ENCODE measurements at regions not wholly inside any gene's neighbourhood (a gene's known extent, or its start where the extent isn't known, plus 50 kb on each side); places are given as distances from the start of the nearest gene placed in this dataset.

DNA sequence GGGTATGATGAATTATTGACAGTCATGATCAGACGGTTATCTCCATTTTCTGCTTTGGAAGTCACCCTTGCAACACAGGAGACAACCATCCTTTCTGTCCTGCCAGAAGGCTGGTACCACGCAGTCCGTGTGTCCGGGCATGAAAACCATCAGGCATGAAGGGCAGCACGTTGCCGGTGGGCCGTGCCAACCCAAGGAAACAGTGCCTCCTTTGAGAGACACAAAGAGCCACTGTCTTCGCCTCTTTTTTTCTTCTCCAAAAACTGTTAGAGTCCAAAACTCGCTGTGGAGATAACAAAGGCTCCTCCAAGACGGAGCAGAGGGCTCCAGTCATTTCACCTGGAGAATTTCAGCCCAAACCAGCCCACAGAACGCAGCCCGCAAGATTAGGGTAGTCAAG, 60.4 kb upstream of the ARHGAP21 start:
- H3K4me3 ChIP-seq (ENCODE audit: low read depth, low read length) = no peak overlapping the region
- TF ChIP-seq, protein P1, sequence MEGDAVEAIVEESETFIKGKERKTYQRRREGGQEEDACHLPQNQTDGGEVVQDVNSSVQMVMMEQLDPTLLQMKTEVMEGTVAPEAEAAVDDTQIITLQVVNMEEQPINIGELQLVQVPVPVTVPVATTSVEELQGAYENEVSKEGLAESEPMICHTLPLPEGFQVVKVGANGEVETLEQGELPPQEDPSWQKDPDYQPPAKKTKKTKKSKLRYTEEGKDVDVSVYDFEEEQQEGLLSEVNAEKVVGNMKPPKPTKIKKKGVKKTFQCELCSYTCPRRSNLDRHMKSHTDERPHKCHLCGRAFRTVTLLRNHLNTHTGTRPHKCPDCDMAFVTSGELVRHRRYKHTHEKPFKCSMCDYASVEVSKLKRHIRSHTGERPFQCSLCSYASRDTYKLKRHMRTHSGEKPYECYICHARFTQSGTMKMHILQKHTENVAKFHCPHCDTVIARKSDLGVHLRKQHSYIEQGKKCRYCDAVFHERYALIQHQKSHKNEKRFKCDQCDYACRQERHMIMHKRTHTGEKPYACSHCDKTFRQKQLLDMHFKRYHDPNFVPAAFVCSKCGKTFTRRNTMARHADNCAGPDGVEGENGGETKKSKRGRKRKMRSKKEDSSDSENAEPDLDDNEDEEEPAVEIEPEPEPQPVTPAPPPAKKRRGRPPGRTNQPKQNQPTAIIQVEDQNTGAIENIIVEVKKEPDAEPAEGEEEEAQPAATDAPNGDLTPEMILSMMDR (IDR thresholded peaks at IDR 0.05; ENCODE audit: low read depth, low read length, missing control alignments) = no peak
- DNase-seq (ENCODE audit: low read depth) = no peak
- in situ Hi-C loops (cut with HindIII; ENCODE audit: low sequenced_read_pairs) = no loop called here

DNA sequence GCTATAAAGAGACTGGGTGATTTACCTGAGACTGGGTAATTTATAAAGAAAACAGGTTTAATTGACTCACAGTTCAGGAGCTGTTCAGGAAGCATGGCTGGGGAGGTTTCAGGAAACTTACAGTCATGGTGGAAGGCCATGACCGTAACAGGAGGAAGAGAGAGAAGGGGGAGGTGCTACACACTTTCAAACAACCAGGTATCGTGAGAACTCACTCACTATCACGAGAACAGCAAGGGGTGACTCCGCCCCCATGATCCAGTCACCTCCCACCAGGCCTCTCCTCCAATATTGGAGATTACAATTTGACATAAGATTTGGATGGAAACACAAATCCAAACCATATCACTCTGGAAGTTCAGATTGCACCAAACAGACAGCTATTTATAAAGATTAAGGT, 59.8 kb upstream of the ARHGAP21 start:
- in situ Hi-C loops (cut with HindIII; ENCODE audit: low sequenced_read_pairs) = no loop called here
- no peak for DNase-seq (ENCODE audit: low read depth)
- H3K4me3 ChIP-seq (ENCODE audit: low read depth, low read length) = no peak overlapping the region
- TF ChIP-seq, protein P1 (IDR thresholded peaks at IDR 0.05; ENCODE audit: low read depth, low read length, missing control alignments) = no peak

DNA sequence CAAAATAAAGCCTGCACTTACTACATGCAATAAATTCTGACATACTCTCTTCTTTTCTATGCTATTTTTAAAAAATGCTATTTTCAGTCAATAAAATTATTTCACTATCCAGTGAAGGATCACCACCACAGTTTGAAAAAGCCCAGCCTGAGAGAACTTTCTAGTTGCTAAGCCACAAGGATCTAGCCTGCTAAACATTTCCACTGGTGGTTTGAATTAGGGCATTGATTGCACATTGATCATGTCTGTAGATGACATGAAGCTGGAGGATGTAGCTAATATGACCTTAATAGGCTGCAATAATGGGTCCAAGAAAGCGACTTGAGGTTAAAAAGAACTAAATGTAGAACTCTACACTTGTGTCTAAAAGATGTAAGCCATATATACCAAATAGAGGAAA, 56.0 kb upstream of the ARHGAP21 start:
- DNase-seq (ENCODE audit: low read depth) = no peak
- H3K4me3 ChIP-seq (ENCODE audit: low read depth, low read length) = no peak overlapping the region
- in situ Hi-C loops (cut with HindIII; ENCODE audit: low sequenced_read_pairs) = no loop called here
- TF ChIP-seq, protein P1 (IDR thresholded peaks at IDR 0.05; ENCODE audit: low read depth, low read length, missing control alignments) = no peak

DNA sequence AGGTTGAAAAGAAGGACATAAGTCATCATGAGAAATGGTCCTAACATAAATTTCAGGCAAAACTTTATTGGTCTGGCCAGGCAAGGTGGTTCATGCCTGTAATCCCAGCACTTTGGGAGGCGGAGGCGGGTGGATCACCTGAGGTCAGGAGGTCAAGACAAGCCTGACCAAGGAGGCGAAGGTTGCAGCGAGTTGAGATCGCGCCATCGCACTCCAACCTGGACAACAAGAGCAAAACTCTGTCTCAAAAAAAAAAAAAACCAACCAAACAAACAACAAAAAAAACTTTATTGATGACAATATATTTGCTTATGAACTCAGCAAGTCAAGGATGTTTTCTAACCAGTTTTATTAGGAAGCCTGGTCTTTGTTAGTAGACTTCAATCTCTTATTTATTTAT, 54.6 kb upstream of the ARHGAP21 start:
- no peak overlapping the region for H3K4me3 ChIP-seq (ENCODE audit: low read depth, low read length)
- in situ Hi-C loops (cut with HindIII; ENCODE audit: low sequenced_read_pairs) = no loop called here
- DNase-seq (ENCODE audit: low read depth) = no peak
- TF ChIP-seq, protein P1 (IDR thresholded peaks at IDR 0.05; ENCODE audit: low read depth, low read length, missing control alignments) = no peak

DNA sequence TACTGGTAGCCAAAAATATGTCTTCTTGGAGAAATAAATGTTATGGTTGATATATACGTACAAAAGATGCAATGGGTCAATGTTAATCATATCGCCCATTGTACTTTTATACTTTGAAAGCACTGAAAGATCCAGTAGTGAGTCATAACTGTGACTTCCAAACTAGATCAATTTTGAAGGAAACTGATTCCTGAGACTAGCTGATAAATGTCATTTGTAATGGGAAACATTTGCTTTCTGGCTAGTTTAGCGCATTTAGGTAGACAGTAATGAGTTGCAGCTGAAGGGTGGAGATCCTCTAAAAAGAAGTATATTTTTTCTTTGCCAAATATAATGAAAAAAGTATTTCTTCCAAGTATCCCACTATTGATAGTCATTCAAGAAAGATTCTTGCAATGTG, 53.5 kb upstream of the ARHGAP21 start:
- no peak for DNase-seq (ENCODE audit: low read depth)
- no peak overlapping the region for H3K4me3 ChIP-seq (ENCODE audit: low read depth, low read length)
- in situ Hi-C loops (cut with HindIII; ENCODE audit: low sequenced_read_pairs) = no loop called here
- TF ChIP-seq, protein P1 (IDR thresholded peaks at IDR 0.05; ENCODE audit: low read depth, low read length, missing control alignments) = no peak

DNA sequence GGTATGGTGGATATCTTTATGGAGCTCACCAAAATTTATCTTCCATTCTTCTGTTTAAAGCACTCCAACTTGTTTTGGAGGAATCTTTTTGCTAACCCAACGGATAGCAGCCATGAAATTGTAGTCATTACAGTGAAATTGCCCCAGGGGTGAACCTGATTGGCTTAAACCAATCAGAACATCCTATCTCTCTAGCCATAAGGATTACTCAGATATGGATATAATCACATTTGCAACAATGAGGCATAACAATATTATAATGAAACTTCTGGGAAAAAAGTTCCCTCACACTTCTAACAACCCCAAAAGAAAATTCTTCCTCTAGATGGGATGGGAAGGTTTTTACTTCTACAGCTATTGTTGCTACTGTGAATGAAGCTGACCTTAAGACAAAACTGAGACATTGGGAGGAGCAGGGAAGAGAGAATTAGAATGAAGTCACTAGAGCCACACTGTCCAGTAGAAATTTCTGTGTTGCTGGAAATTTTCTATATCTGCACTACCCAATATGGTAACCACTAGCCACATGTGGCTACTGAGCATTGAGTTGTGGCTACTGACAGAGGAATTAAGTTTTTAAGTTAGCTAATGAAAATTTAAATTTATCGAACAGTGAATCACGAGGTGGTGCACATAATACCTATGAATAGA, 50.4 kb upstream of the ARHGAP21 start:
- in situ Hi-C loops (cut with HindIII; ENCODE audit: low sequenced_read_pairs) = no loop called here
- no peak overlapping the region for H3K4me3 ChIP-seq (ENCODE audit: low read depth, low read length)
- DNase-seq (ENCODE audit: low read depth) = no peak
- TF ChIP-seq, protein P1 (IDR thresholded peaks at IDR 0.05; ENCODE audit: low read depth, low read length, missing control alignments) = no peak
